ENCODE measurements at regions not wholly inside any gene's neighbourhood (a gene's known extent, or its start where the extent isn't known, plus 50 kb on each side); places are given as distances from the start of the nearest gene placed in this dataset.

DNA sequence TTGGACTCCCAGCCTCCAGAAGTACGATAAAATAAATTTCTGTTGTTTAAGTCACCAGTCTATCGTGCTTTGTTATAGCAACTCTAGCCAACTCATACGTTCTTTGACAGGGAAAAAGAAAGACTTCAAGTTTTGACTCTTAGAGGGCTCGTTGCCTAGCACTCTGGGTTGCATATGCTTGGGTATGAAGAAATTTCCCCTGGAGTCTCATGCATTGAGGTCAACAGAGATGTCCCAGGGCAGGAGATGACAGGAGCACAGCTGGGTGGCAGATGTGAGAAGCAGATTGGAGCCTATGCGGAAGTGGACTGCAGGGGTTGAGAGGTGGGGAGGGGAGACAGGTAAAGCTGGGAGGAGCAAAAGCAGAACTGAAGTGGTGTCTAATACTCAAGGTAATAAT is 63.3 kb upstream of the JAZF1 start:
- TF ChIP-seq, protein P1, sequence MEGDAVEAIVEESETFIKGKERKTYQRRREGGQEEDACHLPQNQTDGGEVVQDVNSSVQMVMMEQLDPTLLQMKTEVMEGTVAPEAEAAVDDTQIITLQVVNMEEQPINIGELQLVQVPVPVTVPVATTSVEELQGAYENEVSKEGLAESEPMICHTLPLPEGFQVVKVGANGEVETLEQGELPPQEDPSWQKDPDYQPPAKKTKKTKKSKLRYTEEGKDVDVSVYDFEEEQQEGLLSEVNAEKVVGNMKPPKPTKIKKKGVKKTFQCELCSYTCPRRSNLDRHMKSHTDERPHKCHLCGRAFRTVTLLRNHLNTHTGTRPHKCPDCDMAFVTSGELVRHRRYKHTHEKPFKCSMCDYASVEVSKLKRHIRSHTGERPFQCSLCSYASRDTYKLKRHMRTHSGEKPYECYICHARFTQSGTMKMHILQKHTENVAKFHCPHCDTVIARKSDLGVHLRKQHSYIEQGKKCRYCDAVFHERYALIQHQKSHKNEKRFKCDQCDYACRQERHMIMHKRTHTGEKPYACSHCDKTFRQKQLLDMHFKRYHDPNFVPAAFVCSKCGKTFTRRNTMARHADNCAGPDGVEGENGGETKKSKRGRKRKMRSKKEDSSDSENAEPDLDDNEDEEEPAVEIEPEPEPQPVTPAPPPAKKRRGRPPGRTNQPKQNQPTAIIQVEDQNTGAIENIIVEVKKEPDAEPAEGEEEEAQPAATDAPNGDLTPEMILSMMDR (tag by site-specific recombination; IDR thresholded peaks at IDR 0.05), result no peak
- TF ChIP-seq GLI4 (tag by site-specific recombination; IDR thresholded peaks at IDR 0.05) (no peak), ZNF416 (tag by site-specific recombination; IDR thresholded peaks at IDR 0.05) (no peak), MEIS1 (CRISPR knock-in tag; IDR thresholded peaks at IDR 0.05; ENCODE audit: borderline replicate concordance) (no peak), KLF10 (tag by site-specific recombination; IDR thresholded peaks at IDR 0.05) (no peak), YY1 (tag by site-specific recombination; IDR thresholded peaks at IDR 0.05) (no peak), ATF2 (tag by site-specific recombination; IDR thresholded peaks at IDR 0.05; ENCODE audit: low read depth) (no peak)
- TF ChIP-seq, protein P2, sequence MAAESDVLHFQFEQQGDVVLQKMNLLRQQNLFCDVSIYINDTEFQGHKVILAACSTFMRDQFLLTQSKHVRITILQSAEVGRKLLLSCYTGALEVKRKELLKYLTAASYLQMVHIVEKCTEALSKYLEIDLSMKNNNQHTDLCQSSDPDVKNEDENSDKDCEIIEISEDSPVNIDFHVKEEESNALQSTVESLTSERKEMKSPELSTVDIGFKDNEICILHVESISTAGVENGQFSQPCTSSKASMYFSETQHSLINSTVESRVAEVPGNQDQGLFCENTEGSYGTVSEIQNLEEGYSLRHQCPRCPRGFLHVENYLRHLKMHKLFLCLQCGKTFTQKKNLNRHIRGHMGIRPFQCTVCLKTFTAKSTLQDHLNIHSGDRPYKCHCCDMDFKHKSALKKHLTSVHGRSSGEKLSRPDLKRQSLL (tag by site-specific recombination; IDR thresholded peaks at IDR 0.05), result no peak
